ENCODE measurements at regions not wholly inside any gene's neighbourhood (a gene's known extent, or its start where the extent isn't known, plus 50 kb on each side); places are given as distances from the start of the nearest gene placed in this dataset.

DNA sequence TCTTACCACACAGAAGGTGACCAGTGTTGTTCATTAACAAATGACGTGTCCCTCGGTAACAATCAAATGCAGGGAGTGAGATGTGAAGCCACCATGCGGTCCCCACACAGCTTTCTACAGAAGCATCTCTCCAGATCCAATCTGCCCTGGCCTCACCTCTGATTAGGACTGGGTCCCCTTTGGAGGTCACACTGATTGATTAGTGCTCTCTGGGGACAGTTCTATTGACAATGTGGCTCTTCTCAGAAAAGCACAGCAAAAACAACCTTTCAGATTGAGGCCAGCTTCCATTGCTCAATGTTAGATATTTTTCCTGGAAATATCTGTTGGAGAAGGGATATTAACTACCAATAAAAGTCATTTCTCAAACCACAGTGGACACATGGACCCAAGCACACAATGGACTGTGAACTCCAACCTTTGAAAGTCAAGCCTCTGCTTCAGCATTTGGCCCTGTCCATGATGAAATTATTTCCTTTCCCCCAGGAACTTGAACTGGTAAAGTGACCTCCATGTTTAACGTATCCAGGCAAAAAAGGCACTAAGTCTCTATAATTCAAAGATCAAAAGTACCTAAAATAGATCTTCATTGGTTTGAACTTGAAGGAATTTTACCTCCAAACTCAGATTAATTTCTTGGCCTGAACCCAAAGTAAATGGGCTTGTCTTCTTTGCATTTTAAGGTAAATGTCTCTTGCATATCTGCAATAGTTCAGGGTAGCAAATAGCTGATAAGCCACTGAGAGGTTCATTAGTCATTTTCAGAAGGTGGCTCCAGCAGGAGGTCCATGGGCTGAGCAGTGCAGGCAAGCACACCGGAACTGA is 118.5 kb downstream of the FOXA2 start:
- no peak for DNase-seq

GRCh38 chr20:22464312-22465003 is 119.9 kb downstream of the FOXA2 start:
- no peak for DNase-seq

GRCh38 chr20:22462975-22463914 is 121.1 kb downstream of the FOXA2 start:
- DNase-seq = no peak

- DNase-seq = no peak
Measured at GRCh38 chr20:22460803-22461202, 123.6 kb downstream of the FOXA2 start.

DNA sequence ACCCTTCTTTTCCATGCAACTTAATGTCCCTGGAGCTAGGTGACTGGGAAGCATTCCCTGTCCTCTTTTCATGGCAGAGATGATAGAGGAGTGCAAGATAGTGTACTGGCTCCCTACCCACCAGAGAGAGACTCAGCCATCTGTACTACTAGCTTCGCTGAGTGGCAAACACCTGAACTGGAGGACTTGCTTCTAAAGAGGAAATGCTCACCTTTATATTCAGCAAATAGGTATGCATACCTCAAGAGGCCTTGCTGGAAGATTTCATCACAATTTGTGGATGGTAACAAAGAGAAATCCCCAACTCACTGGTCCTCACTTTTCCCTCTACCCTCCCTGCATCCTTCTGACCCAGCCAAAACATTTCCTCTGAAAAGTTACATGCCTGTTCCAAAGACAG is 124.1 kb downstream of the FOXA2 start:
- no peak for DNase-seq

GRCh38 chr20:22459754-22460153 is 124.6 kb downstream of the FOXA2 start:
- DNase-seq = no peak

DNA sequence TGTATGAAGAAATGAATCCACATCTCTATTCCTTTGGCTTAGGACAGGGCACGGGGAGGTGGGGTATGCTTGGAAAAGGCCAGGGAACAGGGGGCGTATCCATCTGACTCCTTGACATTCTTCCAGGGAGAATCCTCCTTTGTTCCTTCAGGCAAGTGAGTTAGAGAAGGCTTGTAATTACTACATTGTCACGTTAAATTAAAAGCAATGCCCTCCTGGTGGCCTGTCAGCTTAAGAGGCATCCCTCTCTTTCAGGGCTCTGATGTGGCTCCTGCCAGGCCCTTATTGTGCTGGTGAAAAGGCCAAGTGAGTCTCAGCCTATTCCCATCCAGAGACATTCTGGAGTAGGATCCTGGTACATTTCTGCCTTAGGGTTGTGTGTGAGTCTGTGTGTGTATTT is 128.3 kb downstream of the FOXA2 start:
- DNase-seq = no peak

DNA sequence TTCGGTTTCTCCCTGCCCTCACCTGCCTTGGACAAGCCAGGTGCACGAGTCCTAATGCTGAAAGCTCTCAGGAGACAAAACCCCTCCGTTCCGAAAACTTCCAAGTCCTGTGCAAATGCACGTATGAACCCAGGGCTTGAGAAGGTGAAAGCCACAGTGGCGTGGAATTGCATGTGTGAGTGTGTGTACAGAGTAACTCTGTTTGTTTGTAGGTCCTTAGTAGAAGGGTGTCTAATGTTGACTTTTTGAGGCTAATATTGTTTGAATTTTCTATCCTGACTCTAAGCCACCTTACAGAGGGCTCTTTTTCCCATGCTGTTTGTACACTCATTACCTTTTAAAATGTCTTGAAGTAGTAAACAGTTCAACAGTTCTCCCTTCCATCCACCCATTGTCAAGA is 129.1 kb downstream of the FOXA2 start:
- no peak for DNase-seq

GRCh38 chr20:22453244-22454080 is 130.9 kb downstream of the FOXA2 start:
- DNase-seq = no peak

- DNase-seq = no peak
Measured at GRCh38 chr20:22452442-22453011, 131.8 kb downstream of the FOXA2 start.

DNA sequence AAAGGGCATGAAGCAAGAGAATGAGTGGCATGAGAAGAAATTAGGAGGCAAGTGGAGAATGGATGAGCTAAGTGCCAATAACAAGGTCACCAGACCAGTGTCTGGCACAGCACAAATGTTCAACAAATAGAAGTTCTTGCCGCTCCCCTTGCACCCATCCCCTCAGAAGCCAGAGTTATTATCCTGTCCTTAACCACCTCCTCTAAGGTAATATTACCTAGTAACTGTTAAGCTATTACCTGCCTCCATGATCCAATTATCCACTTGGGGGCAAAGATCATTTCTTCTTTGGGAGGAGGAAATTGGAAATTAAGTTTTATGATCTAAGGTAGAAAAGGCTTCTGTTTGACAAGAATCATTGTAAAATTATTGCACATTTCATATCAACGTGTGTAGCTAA is 133.8 kb downstream of the FOXA2 start:
- no peak for DNase-seq

DNA sequence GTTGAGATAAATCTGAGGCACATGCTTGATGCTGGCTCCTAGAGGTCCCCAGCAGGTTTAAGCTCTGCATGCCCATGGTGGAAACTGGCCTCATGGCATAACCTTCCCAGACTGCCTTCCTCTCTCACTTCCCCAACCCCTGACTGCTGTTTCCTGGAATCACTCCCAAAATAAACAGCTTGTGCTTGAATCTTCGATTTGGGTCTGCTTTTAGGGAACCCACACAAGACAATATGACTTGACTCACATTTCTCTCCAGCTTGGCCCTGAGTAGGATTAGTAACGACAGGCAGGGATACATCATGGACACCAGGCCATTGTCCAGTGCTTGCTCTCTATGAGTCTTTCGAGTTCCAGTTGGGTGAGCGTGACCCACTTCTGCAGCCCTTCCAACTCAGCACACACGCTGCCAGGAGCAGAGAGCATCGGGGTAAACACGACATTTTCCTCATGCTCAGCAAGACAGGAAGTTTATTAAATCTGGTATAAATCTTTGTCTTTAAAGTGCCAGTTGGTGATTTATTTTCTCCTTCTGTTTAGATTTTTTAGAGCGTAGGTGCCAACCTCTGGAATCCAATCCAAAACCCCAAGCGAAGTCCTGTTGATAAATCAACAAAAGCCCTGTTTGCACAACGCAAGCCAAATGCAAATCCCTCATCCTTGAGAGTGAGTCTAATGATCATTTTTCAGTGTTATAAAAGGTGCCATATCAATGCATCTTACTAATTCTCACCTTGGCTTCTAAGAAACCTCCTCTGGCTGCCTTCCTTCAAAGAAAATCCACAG is 135.0 kb downstream of the FOXA2 start:
- no peak for DNase-seq

DNA sequence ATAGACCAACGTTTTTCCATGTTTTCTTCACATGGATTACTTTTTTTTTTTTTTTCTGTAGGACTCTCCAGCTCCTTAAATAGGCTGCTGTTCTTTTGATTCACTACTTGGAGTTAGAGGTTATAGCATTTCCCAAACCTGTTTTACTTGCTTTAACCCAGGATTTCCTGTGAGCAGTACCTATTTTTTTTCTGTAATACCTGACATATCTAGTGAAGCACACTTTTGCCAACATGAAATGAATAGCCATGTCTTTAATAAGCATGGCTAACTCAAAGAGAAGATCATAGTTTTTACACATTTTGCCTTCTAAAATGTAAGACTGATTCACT is 137.0 kb downstream of the FOXA2 start:
- DNase-seq = no peak

DNA sequence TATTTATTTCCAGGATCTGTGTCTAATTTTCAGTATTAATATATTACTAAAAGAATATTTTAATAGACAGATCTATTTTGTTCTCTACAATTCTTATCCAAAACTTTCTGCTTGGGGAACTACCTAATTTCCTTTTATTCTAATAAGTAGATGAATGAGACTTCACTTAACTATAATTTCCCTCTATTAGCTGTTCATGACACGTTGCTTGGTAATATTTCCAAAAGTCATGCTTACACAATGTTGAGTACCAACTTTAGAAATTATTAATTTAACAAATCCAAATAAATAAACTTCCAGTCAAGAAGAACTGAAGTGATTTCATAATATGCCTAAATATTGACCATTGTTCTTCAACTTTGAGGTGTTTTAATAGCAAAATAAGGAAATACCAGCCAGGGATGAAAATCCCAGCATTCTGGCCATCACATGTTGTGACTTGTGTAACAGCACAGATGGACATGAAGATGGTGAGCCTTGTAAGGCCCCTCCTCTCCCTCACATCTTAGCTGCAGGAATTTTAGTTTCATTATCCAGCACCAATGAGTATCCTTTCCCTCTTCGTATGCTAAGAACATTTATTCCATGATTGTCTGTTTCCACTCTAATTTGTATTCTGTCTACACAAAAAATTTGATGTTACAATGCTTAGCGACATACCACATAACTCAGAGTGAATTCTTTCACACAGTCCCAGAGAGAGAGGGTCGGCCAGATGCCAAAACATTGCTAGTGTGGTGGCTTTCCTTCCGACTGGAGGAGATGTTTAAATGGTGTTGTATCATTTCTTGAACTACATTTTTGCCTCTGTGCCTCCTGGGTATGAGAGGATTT is 137.5 kb downstream of the FOXA2 start:
- no peak for DNase-seq

GRCh38 chr20:22442318-22442717 is 142.1 kb downstream of the FOXA2 start:
- DNase-seq = no peak

DNA sequence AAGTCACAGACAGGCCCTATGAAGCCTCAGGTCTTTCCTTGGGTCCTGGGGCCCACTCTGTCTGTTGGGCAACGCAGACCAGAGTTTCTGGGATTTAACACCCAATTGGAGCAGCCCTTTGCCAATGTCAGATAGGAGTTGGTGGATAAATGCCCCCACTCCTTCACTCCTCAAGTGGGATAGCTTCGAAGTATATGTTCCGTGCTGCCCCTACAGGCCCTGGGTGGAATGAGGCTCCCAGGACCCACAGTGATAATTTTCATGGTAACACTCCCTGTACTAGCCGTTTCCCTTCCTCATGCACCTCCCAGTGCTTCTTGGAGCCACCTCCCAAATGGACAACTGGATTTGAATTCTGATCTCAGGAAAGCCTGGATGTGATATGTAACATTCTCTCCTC is 145.4 kb downstream of the FOXA2 start:
- no peak for DNase-seq

- no peak for DNase-seq
Measured at GRCh38 chr20:22438346-22438745, 146.0 kb downstream of the FOXA2 start.

- DNase-seq = no peak
Measured at GRCh38 chr20:22437354-22437753, 147.0 kb downstream of the FOXA2 start.

- DNase-seq = no peak
Measured at GRCh38 chr20:22431419-22431818, 153.0 kb downstream of the FOXA2 start.

- DNase-seq = no peak
Measured at GRCh38 chr20:22430746-22431168, 153.6 kb downstream of the FOXA2 start.

Measured in NCI-H1694 treated with DMSO at 0.1 percent for 48 hours (cell line).